Activated CD8-positive, alpha-beta memory T cell treated with anti-CD3 and anti-CD28 coated beads for 4 hours (primary cell): ENCODE measurements at regions not wholly inside any gene's neighbourhood (a gene's known extent, or its start where the extent isn't known, plus 50 kb on each side); places are given as distances from the start of the nearest gene placed in this dataset.

Experiments used
- DNase-seq, 2 donors: peaks; one replicate each; pipeline ENCODE4 v3.0.0-alpha.2; 2020; ENCODE audit warnings: low read depth in 2 of 2

GRCh38 chr11:11044137-11044855 lies 186.4 kb upstream of the ZBED5 start:
- no peak for DNase-seq

DNA sequence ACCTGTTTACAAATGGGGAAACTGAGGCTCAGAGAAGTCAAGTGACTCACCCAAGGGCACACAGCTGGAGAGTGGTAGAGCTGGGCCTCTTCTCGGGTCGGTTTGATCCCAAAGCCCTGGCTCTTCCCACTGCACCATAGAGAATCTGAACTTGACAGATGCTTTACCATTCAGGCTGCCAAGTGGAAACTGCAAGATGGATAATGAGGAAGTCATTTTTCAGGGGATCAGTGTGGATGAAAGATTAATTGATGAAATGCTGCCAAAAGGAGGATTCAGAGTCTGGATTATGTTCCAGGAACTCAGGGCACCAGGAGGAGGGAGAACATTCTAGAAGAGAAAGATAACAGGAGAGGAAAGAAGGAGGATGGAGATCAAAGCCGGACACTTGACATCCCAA lies 185.9 kb upstream of the ZBED5 start:
- DNase-seq = no peak

GRCh38 chr11:11039208-11039965 lies 181.5 kb upstream of the ZBED5 start:
- DNase-seq = no peak

GRCh38 chr11:11038782-11039181 lies 180.9 kb upstream of the ZBED5 start:
- no peak for DNase-seq

DNA sequence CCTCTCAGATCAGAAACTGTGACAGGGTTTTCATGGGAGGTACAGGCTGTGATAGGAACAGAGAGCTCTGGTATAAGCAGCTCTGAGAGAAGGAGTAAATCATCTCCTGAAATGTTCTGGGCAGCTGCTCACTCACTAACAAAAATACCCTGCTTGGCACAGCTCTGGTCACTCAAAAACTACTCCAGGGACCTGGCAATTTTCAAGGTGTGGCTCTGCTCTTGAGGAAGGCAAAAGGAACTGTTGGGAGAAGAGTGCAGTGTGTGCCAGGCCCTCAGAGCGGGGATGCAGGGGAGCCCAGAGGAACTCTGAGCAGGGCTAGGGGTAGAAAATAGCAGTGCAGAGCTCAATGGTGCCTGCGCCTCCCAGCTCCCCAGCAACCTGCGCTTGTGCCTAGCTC lies 180.5 kb upstream of the ZBED5 start:
- DNase-seq = no peak

GRCh38 chr11:11036848-11037732 lies 179.2 kb upstream of the ZBED5 start:
- no peak for DNase-seq

GRCh38 chr11:11036185-11036847 lies 178.5 kb upstream of the ZBED5 start:
- DNase-seq = no peak

DNA sequence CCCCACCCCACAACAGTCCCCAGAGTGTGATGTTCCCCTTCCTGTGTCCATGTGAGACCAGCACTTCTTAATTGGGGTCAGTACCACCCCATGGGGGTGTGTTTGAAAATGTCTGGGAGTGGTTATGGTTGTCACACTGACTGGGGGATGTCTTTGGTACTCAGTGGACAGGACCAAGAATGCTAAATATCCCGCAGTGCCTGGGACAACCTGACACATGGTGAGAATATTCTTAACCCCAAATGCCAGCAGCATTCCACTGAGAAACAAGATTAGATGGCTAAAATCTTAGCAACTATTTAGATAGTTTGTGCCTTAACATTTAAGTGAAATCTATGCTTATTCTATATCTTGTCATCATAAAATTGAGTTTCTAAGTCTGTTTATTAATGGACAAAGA lies 177.5 kb upstream of the ZBED5 start:
- DNase-seq = no peak

GRCh38 chr11:11034476-11034875 lies 176.6 kb upstream of the ZBED5 start:
- no peak for DNase-seq

DNA sequence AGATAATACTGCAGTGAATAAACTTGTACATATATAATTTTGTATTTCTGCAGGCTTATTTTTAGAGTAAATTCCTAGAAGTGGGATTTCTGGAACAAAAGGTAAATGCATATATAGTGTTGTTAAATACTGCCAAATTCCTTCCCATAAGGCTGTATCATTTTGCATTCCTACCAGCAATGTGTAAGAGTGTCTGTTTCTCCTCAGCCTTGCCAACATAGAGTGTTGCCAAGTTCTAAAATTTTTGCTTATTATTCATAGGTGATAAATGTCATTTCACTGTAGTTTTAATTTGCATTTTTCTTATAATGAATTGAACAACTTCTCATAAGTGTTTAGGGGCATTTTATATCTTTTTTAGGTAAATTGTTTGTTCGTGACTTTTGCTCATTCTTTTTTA lies 174.2 kb upstream of the ZBED5 start:
- DNase-seq = no peak

GRCh38 chr11:11029027-11029426 lies 171.2 kb upstream of the ZBED5 start:
- no peak for DNase-seq

DNA sequence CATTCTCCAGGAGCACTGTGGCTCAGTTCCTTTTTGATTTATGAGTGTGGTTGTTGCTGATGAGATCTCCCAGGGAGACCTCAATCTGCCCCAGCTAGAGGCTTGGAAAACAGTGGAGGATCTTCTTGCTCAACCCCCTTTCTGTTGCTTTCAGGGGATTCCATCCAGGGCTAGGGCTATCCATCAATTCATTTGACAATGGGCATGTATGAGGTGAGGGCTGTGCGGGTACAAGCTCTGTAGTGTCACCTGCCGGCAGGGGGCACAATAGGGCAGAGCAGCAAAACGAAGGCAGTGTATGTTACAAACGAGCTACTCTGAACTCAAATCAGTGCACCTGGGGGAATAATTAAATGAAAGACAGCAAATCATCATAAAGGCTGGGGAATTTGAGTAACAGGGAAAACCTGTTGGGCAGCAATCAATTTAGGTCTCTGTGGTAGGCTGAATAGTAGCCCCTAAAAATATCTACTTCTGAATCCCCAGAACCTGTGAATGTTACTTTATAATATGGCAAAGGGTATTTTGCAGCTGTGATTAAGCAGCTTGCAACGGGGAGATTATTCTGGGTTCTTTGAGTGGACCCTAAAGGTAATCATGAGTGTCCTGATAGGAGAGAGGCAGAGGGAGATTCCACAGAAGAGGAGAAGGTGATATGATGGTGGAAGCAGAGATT lies 170.3 kb upstream of the ZBED5 start:
- peak; percentile 41 to 50 for DNase-seq

DNA sequence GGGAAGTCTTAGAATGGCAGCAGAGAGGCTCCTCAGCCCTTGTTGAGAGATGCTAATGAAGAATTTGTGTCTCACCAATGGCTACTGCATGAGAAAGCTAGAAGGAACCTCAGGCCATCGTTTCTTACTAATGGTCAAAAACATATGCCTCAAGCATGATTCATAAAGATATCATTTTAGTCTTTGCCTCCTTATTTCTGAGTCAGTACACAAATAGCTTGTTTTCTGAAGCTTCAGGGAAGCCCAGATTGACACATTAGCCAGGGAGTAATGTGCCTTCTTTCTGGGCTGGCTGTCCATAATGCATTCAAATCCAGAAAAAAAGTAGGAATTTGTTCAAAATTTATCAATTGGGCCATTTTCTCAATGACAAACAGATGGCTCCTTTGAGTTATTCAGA lies 169.4 kb upstream of the ZBED5 start:
- no peak for DNase-seq

DNA sequence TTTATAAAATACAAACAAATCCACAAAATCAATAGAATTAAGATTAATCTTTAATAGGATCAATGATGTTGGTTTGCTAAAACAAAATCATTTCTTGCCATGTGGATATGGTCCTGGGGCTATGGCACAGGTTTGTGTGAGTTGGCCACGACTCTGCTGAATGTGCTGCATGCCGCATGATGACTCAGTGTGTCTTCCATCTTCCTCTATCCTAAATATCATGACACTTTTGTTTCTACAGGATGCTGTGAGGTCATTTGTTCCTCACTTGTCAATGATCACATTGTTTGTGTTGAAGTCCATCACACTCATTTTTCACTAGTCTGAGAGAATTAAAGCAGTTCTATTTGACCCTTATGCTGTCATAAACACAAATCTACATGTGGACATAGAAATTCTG lies 167.2 kb upstream of the ZBED5 start:
- no peak for DNase-seq

DNA sequence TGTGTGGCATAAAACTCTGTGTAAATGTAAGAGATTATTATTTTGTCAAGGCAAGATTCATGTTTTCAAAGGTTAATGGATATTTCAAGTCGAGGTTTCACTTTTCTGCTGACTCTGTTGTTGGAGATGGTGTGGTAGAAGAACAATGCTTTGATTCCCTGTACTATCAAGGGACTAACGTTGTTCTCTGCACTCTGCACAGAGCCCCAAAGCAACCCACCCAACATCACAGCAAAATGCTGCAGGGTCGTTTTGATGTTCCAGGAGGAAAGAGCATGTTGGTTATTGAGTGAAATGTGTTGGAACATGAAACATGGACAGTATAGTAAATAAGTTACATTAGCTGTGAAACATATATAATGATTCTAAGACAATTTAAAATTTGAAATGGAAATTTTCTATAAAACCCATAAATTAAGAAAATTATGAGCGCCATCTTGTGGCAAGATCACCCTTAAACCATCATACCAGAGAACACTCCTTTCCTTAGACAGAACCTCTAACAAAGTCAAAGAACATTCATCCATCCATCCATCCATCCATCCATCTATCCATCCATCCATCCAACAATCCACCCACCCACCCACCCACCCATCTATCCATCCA lies 164.4 kb upstream of the ZBED5 start:
- DNase-seq = no peak

DNA sequence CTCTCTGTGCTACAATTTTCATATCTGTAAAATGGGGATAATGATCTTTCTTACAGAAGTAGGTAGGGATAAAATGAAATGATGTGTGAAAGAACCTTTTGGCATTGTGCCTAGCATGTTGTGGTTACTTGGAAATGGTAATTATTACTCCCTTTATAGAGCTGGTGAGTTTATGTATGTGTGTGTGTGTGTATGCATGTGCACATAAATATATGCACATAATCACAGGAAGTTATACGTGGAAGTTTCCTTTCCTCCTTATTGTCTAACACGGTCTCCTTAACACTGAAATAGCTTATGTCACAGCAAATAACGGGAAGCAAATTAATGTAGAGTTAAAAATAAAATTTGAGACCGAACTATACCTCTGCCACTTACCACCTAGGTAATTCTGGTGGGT lies 163.7 kb upstream of the ZBED5 start:
- no peak for DNase-seq

DNA sequence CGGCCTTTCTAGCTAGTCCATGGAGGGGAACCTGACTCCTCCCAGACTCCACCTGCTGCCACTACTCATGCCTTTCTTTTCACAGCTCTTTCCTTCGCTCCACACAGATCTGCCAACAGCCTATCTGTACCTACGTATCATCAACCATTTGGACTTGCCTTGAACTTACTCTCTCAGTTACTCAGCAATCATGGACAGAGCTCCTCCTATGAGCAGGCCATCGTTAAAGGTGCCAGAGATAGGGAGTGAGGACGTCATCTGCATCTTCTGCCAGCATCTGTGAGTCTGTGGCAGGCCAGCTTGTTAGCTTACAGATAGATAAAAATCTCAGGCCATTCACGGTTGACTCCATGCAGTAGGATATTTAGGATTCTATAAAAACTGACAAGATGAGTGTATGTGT lies 162.9 kb upstream of the ZBED5 start:
- no peak for DNase-seq

- DNase-seq = no peak
Observed at GRCh38 chr11:11020219-11020726, 162.4 kb upstream of the ZBED5 start.

GRCh38 chr11:11016943-11017342 lies 159.1 kb upstream of the ZBED5 start:
- no peak for DNase-seq

GRCh38 chr11:11016068-11016467 lies 158.2 kb upstream of the ZBED5 start:
- no peak for DNase-seq

DNA sequence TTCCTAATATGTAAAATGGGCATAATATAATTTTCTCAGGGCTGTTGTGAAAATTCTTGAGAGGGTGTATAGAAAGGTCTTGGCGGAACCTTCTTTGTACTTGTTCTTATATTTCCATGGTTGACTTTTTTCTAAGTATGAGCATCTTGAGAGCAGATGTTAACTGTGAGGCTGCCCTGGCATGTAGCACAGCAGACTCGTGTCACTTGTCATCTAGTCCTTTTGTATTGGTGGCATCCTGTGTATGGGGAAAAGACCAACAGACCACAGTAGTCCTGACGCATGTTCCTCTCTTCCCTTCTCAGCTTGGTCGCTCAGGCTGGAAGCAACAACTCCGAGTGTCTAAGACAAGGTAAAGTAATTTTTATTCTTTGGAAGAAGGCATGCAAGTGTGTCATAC lies 153.8 kb upstream of the ZBED5 start:
- DNase-seq = no peak
